Esophagus (tissue), 2 donors: ENCODE measurements at regions not wholly inside any gene's neighbourhood (a gene's known extent, or its start where the extent isn't known, plus 50 kb on each side); places are given as distances from the start of the nearest gene placed in this dataset.
"Not testable (repeated sequence)": the region's sequence is repeated elsewhere in the genome, so short reads cannot be mapped to it uniquely, and the experiment has no call there.

ENCODE experiments used
- H3K27ac ChIP-seq, 2 donors: one replicate each; pipeline ENCODE4 v1.5.1; 2013; ENCODE audit warnings: low read depth in 2 of 2, mild to moderate bottlenecking in 2 of 2, inconsistent platforms in 1 of 2, low read length in 1 of 2, moderate library complexity in 1 of 2
- H3K27me3 ChIP-seq, 2 donors: one replicate each; pipeline ENCODE4 v1.6.1; 2013; ENCODE audit warnings: low read length in 2 of 2, control low read depth in 1 of 2, mild to moderate bottlenecking in 1 of 2; ENCODE audit not compliant: insufficient read depth in 2 of 2, control insufficient read depth in 1 of 2
- H3K36me3 ChIP-seq, 2 donors: one replicate each; pipeline ENCODE4 v1.6.1; 2013; ENCODE audit warnings: low read length in 1 of 2; ENCODE audit not compliant: control insufficient read depth in 2 of 2, insufficient read depth in 2 of 2
- H3K4me1 ChIP-seq, 2 donors: one replicate each; pipeline ENCODE4 v1.6.1; 2013; ENCODE audit warnings: low read length in 1 of 2; ENCODE audit not compliant: control insufficient read depth in 2 of 2, insufficient read depth in 2 of 2
- H3K4me3 ChIP-seq, 2 donors: one replicate each; pipeline ENCODE4 v1.5.1; 2013; ENCODE audit warnings: low read length in 2 of 2, mild to moderate bottlenecking in 2 of 2, low read depth in 1 of 2, moderate library complexity in 1 of 2
- H3K9me3 ChIP-seq, 2 donors: one replicate each; pipeline ENCODE4 v1.6.1; 2013; ENCODE audit warnings: mild to moderate bottlenecking in 2 of 2, low read depth in 1 of 2, low read length in 1 of 2, moderate library complexity in 1 of 2; ENCODE audit not compliant: control insufficient read depth in 2 of 2, insufficient read depth in 1 of 2
- WGBS, 2 donors: extraction: QIAGEN DNeasy Blood & Tissue Kit; methylation state at CpG; one replicate each; pipeline ENCODE4 v1.1.7; 2013; 5-methylcytosine and 5-hydroxymethylcytosine counted together
- donor health status: healthy with polysubstance abuse.
- donor health status: Bipolar disorder and iron deficiency.

DNA sequence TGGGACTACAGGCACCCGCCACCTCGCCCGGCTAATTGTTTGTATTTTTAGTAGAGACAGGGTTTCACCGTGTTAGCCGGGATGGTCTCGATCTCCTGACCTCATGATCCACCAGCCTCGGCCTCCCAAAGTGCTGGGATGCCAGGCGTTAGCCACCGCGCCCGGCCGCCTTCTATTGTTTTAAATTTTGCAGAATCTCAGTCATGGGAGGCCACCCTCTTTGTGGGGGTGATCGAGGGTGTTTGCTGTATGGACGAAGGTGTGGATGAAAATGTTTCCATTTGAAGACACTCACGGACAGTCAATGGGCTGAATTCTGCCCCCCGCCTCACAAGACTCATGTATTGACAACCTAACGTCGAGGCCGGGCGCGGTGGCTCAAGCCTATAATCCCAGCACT lies 73.0 kb upstream of the SHOX start:
- WGBS, 2 donors, result 91% methylated on average over 21 of the region's 21 CpGs
- not testable (repeated sequence) for H3K9me3 ChIP-seq, H3K4me1 ChIP-seq, H3K36me3 ChIP-seq, H3K27me3 ChIP-seq, H3K4me3 ChIP-seq, H3K27ac ChIP-seq

DNA sequence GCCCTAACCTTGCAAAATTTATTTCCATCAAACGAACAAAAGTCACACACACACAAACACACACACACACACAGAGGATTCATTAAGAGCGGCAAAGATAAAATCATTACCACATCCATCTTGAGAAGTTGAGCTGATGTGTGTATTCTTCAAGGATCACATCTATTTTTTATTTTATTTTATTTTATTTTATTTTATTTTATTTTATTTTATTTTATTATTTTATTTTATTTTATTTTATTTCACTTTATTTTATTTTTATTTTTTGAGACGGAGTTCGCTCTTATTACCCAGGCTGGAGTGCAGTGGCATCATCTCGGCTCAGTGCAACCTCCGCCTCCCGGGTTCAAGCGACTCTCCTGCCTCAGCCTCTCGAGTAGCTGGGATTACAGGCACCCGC lies 71.3 kb upstream of the SHOX start:
- not testable (repeated sequence) for H3K9me3 ChIP-seq, H3K4me3 ChIP-seq, H3K36me3 ChIP-seq, H3K27ac ChIP-seq, H3K4me1 ChIP-seq, H3K27me3 ChIP-seq
- 93 to 94% methylated on average over 10 of the region's 10 CpGs for WGBS, 2 donors

DNA sequence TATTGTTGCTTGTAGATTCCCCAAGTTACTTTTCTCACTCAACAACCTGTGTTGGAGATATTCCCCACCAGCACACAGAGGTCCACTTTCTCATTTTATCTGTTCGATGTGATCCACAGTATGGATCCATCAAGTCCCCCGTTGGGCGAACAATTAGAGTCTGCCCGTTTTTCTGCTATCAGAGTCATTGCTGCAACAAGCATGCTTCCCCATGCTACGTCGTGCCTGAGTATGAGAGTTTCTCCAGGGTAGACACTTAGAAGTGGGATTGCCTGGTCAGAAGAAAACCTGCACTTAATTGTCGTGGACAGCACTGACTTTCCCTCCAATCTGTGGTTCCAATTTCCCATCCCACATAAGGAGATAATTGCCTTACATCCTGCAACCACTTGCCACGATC lies 62.7 kb upstream of the SHOX start:
- no peaks in the 10 kb centered on the region for H3K4me1 ChIP-seq
- no peaks in the 10 kb centered on the region for H3K36me3 ChIP-seq
- no peak overlapping the region for H3K4me3 ChIP-seq
- no peaks in the 10 kb centered on the region for H3K27me3 ChIP-seq
- WGBS, 2 donors, result 76 to 87% methylated on average over 8 of the region's 8 CpGs
- H3K9me3 ChIP-seq, result peaks cover 0 to 10% of the 10 kb centered on the region in 2 donors
- no peak overlapping the region for H3K27ac ChIP-seq

DNA sequence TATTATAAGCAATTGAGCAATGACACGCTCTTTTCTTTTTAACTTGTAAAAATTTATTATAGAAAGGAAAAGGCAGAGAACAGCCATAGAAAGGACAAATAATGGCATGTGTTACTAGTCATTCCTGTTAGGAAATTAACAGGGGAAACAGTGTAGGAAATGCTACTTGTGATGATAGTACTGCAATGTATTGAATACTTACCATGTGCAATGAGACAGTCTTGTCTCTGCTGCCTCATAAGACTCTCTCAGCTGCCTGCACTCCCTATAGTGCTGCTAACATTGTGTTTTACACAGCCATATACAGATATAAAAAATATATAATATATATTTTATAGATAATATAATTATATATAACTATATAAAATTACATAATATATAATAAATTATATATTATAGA lies 62.3 kb upstream of the SHOX start:
- H3K9me3 ChIP-seq, result peaks cover 0 to 10% of the 10 kb centered on the region in 2 donors

DNA sequence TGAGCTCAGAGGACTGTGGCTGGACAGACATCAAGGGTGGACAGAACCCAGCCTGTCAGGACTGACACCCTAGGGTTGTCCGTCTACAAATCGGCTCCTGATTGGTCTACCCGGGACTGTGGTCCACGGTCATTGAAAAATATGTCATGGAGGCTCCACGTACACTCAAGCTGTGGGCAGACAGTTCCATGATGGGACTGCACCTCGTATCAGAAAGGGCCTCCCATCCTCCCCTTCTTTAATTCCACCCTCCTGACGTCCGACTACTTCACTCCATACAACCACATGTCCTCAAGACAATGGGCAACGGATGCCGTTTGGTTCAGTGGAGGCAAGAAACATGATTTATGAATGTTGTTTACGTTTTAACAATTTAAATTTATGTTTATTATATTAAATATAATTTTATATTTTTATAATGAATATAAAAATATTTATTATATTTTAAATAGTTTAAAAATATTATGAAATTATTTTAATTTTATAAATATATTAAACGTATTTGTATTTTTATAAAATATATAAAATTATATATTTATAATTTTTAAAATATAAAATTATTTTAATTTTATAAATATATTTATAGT lies 58.0 kb upstream of the SHOX start:
- H3K27ac ChIP-seq, result no peak overlapping the region
- peaks cover 0 to 2% of the 10 kb centered on the region in 2 donors for H3K27me3 ChIP-seq
- peaks cover 4 to 8% of the 10 kb centered on the region in 2 donors for H3K9me3 ChIP-seq
- 78 to 82% methylated on average over 12 of the region's 12 CpGs for WGBS, 2 donors
- H3K36me3 ChIP-seq, result no peaks in the 10 kb centered on the region
- no peaks in the 10 kb centered on the region for H3K4me1 ChIP-seq
- peak overlapping the region in 1 of 2 donors; percentile 1 for H3K4me3 ChIP-seq

More for the DNA sequence above, 62.3 kb upstream of the SHOX start:
- Histone ChIP-seq H3K4me3 (no peak overlapping the region), H3K27ac (no peak overlapping the region), H3K36me3 (no peaks in the 10 kb centered on the region), H3K4me1 (no peaks in the 10 kb centered on the region), H3K27me3 (no peaks in the 10 kb centered on the region)
- WGBS, 2 donors, result 94 to 97% methylated on average over 1 of the region's 1 CpG

DNA sequence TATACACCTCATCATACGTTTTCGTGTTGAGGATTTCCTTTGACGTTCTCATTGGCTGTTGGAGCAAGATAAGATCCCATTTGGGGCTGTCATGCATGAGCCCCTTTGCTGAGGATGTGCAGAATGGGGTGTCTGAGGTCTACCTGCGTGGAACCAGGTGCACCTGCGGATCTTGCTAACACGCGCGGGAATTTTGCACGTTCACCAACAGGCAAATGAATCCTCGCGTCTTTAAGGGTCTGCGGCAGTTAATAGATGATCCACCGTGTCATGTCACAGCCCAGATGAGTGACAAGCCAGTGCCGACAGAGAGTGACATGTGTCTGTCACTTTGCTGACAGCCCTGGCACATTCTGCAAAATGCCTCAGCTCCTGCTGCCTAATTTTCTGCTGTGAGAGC lies 56.3 kb upstream of the SHOX start:
- no peaks in the 10 kb centered on the region for H3K36me3 ChIP-seq
- no peak overlapping the region for H3K27ac ChIP-seq
- H3K9me3 ChIP-seq, result peaks cover 4 to 8% of the 10 kb centered on the region in 2 donors
- 79 to 84% methylated on average over 14 of the region's 14 CpGs for WGBS, 2 donors
- H3K4me3 ChIP-seq, result no peak overlapping the region
- peaks cover 0 to 2% of the 10 kb centered on the region in 2 donors for H3K27me3 ChIP-seq
- H3K4me1 ChIP-seq, result no peaks in the 10 kb centered on the region

DNA sequence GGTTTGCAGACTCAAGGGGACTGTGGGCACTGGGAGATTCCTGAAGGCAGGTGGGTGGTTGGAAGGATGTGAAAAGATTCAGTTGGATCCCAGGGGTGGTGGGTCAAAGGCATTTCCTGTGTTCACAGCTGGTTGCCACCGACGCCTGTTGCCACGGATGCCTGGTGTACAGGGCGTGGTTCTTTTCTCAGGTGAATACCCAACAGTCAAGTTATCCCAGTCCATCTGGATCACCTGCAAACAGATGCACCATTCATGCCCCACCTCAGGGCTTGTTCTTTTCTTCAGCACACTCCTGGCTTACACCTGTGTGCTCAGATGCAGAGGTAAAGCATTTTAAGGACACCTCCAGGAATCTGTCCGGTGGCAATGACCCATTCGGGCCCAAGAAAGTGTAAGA lies 55.8 kb upstream of the SHOX start:
- H3K27me3 ChIP-seq, result peaks cover 0 to 2% of the 10 kb centered on the region in 2 donors
- WGBS, 2 donors, result 67 to 73% methylated on average over 6 of the region's 6 CpGs
- peaks cover 4 to 8% of the 10 kb centered on the region in 2 donors for H3K9me3 ChIP-seq
- H3K4me1 ChIP-seq, result no peaks in the 10 kb centered on the region
- H3K36me3 ChIP-seq, result no peaks in the 10 kb centered on the region
- no peak overlapping the region for H3K4me3 ChIP-seq
- no peak overlapping the region for H3K27ac ChIP-seq

DNA sequence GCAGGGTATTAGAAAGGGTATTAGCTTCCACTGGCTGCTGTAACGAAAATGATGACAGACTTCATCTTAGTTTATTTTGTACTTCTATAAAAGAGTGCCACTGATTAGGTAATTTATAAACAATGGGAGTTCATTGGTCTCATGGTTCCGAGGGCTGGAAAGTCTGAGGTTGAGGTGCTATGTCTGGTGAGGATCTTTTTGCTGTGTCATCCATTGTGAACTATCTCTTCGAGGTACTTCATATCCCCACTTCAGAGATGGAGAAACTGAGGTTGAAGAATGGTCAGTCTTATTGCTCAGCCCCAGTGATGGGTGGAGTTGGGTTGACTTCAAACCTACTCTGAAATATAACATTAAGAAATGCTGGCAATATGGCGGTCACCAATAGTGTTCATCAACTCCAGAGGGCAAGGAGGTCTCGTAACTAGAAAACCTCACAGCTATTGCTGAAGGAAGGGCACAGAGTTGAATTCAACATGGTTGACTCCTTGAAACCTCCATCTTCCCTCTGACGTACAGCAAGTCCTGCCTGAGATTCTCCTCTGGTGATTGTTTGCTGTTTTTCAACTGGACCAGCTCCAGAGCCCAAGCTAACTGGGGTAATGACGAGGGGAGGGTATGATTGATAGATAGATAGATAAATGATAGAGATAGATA lies 53.6 kb upstream of the SHOX start:
- H3K27ac ChIP-seq, result no peak overlapping the region
- 81 to 82% methylated on average over 7 of the region's 7 CpGs for WGBS, 2 donors
- peaks cover 4 to 8% of the 10 kb centered on the region in 2 donors for H3K9me3 ChIP-seq
- no peak overlapping the region for H3K4me3 ChIP-seq
- H3K27me3 ChIP-seq, result peaks cover 0 to 2% of the 10 kb centered on the region in 2 donors
- H3K36me3 ChIP-seq, result no peaks in the 10 kb centered on the region
- no peaks in the 10 kb centered on the region for H3K4me1 ChIP-seq

DNA sequence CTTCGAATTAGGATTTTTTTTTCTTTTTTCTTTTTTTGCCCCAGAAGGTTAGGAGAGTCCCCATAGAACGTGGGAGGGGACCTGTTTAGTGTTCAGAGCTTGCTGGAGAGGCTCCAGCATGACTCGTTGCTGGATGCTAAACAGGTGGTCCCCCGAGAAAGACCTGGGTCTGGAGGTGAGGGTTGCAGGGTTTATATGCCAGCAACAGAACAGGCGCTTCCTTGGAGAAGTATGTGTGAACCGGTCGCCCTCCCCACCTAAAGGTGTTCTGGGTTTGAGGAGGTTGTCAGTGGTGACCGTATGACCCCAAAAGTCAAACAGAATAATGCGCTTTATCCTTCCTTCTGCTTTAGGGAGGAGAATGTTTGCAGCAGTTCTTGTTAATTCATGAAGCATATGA lies 52.1 kb upstream of the SHOX start:
- Histone ChIP-seq H3K27me3 (peaks cover 0 to 2% of the 10 kb centered on the region in 2 donors), H3K27ac (no peak overlapping the region), H3K4me3 (no peak overlapping the region), H3K9me3 (peaks cover 4 to 8% of the 10 kb centered on the region in 2 donors), H3K36me3 (no peaks in the 10 kb centered on the region), H3K4me1 (no peaks in the 10 kb centered on the region)
- WGBS, 2 donors, result 49 to 53% methylated on average over 9 of the region's 9 CpGs

DNA sequence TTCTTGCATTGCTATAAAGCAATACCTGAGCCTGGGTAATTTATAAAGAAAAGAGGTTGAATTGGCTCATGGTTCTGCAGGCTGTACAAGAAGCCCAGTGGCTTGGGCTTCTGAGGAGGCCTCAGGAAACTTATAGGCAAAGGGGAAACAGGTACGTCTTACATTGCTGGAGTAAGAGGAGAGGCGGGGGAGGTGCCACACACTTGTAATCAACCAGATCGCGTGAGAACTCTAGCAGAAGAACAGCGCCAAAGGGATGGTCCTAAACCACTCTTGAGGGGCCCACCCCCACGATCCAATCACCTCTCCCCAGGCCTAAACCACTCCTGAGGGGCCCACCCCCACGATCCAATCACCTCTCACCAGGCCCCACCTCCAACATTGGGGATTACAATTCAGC lies 50.6 kb upstream of the SHOX start:
- Histone ChIP-seq H3K36me3 (no peaks in the 10 kb centered on the region), H3K9me3 (peaks cover 0 to 8% of the 10 kb centered on the region in 2 donors), H3K4me1 (no peaks in the 10 kb centered on the region), H3K27me3 (no peaks in the 10 kb centered on the region), H3K4me3 (no peak overlapping the region), H3K27ac (no peak overlapping the region)
- WGBS, 2 donors, result 43 to 55% methylated on average over 7 of the region's 7 CpGs
